Common myeloid progenitor, CD34-positive (primary cell): ENCODE measurements at regions not wholly inside any gene's neighbourhood (a gene's known extent, or its start where the extent isn't known, plus 50 kb on each side); places are given as distances from the start of the nearest gene placed in this dataset.

Source experiments
- CTCF ChIA-PET: fragments of 350-600 bp; sonication (Branson Sonifier 250); formaldehyde crosslinking; loops from one replicate; lab custom pipeline; 2021; ENCODE audit warnings: antibody characterized with exemption; lab: Charles Lee
- POLR2A ChIA-PET: fragments of 350-600 bp; sonication (Branson Sonifier 250); formaldehyde crosslinking; loops from one replicate; lab custom pipeline; 2021; ENCODE audit warnings: antibody characterized with exemption; lab: Charles Lee
- DNase-seq, 3 donors: peaks; one replicate each; pipeline versions ENCODE4 v3.0.0 to v3.0.0-alpha.2; 2013
- H3K27ac ChIP-seq, 2 experiments: 1 replicate in 1 of 2; 2 replicates in 1 of 2; pipeline ENCODE4 v1.7.0; 2013; ENCODE audit warnings: inconsistent platforms in 2 of 2, low read length in 2 of 2, mild to moderate bottlenecking in 2 of 2, low read depth in 1 of 2, moderate library complexity in 1 of 2; ENCODE audit not compliant: severe bottlenecking in 2 of 2, insufficient read depth in 1 of 2, poor library complexity in 1 of 2
- H3K27me3 ChIP-seq, 5 experiments: replicated peaks in 2 of 5; 1 replicate in 3 of 5; 2 replicates in 2 of 5; pipeline versions ENCODE4 v1.6.1 to v1.7.0; 2013; ENCODE audit warnings: low read length in 4 of 5, mild to moderate bottlenecking in 2 of 5, moderate library complexity in 2 of 5, inconsistent platforms in 1 of 5; ENCODE audit not compliant: insufficient read depth in 5 of 5, control insufficient read depth in 4 of 5
- H3K36me3 ChIP-seq, 4 experiments: 1 replicate in 2 of 4; 2 replicates in 2 of 4; pipeline versions ENCODE4 v1.6.1 to v1.7.0; 2013; ENCODE audit warnings: low read length in 3 of 4, control low read depth in 1 of 4, mild to moderate bottlenecking in 1 of 4; ENCODE audit not compliant: control insufficient read depth in 4 of 4, insufficient read depth in 4 of 4
- H3K4me1 ChIP-seq, 4 experiments: 1 replicate in 3 of 4; 2 replicates in 1 of 4; pipeline versions ENCODE4 v1.6.1 to v1.7.1; 2013; ENCODE audit warnings: low read length in 3 of 4, mild to moderate bottlenecking in 3 of 4, control low read depth in 1 of 4, inconsistent platforms in 1 of 4, moderate library complexity in 1 of 4; ENCODE audit not compliant: control insufficient read depth in 4 of 4, insufficient read depth in 4 of 4; ENCODE audit errors: control extremely low read depth in 1 of 4
- H3K4me3 ChIP-seq, 7 experiments: 1 replicate in 4 of 7; 2 replicates in 3 of 7; pipeline versions ENCODE4 v1.5.1 to v1.7.0; 2013; ENCODE audit warnings: mild to moderate bottlenecking in 7 of 7, low read length in 6 of 7, moderate library complexity in 6 of 7, inconsistent platforms in 2 of 7, low read depth in 2 of 7, control low read depth in 1 of 7; ENCODE audit not compliant: insufficient read depth in 4 of 7, control insufficient read depth in 1 of 7; ENCODE audit errors: extremely low read depth in 1 of 7
- H3K9me3 ChIP-seq, 5 experiments: 1 replicate in 4 of 5; 2 replicates in 1 of 5; pipeline versions ENCODE4 v1.6.1 to v1.7.1; 2013; ENCODE audit warnings: low read length in 4 of 5, mild to moderate bottlenecking in 2 of 5, inconsistent platforms in 1 of 5, low read depth in 1 of 5, moderate library complexity in 1 of 5; ENCODE audit not compliant: control insufficient read depth in 4 of 5, insufficient read depth in 2 of 5; ENCODE audit errors: control extremely low read depth in 1 of 5
- WGBS: methylation state at CpG from one replicate; pipeline ENCODE4 v1.1.5; 2013; ENCODE audit not compliant: insufficient coverage; 5-methylcytosine and 5-hydroxymethylcytosine counted together

DNA sequence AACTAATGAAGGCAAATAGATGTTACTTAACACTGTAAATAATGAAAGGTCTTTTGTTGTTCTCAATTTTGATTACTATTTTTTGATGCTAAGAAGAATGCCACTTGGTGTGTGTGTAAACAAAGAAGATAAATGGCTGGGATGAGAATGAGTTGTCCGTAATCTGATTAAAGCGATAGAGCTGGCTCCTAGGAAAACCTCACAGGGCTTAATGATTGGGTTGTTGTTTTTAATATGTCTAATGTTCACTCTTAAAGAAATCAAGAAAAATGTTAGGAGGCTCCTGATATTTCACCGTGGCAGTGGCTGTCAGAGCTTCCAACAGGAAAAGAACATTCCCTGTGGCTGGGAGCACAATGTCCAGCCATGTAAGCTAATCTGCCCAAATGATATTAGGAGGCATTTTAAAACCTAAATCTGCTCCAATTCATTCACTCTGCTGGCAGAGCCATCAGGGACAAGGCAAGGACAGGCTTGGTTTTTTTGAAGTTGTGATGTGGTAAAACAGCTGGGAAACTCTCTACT lies 243.9 kb downstream of the SNX10 start:
- POLR2A ChIA-PET, result interaction anchor here (0.6 to 2.0 kb wide), 2 partner anchors 11 to 14 kb away, joined by 3 to 9 read pairs; no protein-coding TSS in a partner anchor
- Histone ChIP-seq H3K27me3 (no peaks in the 10 kb centered on the region), H3K4me1 (peaks cover 3 to 77% (median 61%) of the 10 kb centered on the region in 4 experiments), H3K9me3 (no peaks in the 10 kb centered on the region), H3K27ac (no peak overlapping the region), H3K36me3 (peaks cover 0 to 10% (median 0%) of the 10 kb centered on the region in 4 experiments), H3K4me3 (peak overlapping the region in 1 of 7 experiments; percentile 74)
- no peak for DNase-seq
- CTCF ChIA-PET, result interaction anchor here (0.7 to 2.2 kb wide), 9 partner anchors 9 to 166 kb away, joined by 3 to 10 read pairs (median 4); no protein-coding TSS in a partner anchor
- WGBS, result 100% methylated on average over 3 of the region's 3 CpGs

DNA sequence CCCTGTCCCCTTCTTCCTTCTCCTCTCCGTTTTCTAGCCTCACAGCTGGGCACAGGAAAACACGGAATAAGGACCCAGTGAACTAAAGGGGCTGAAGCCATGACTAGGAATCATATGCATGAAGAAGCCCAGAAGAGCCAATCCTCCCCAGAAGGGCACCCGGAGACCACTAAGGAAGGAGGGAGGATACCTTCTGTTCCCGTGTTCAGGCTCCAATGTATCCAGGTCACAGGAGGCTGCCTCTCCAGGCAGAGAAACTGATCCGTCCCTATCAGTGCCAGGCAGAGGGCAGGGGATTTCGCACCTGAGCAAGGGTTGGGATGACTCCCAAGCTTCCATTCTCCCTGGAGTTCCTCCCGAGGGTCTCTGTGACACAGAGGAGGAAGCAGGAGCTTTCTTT lies 246.6 kb downstream of the SNX10 start:
- DNase-seq, result no peak
- 81% methylated on average over 5 of the region's 7 CpGs for WGBS
- peaks cover 3 to 78% (median 54%) of the 10 kb centered on the region in 4 experiments for H3K4me1 ChIP-seq
- CTCF ChIA-PET, result interaction anchor here (1.0 kb wide), 1 partner anchor 8 kb away, joined by 6 read pairs; no protein-coding TSS in a partner anchor
- peak overlapping the region; percentile 33 to 34 for H3K27ac ChIP-seq
- H3K27me3 ChIP-seq, result no peaks in the 10 kb centered on the region
- no peaks in the 10 kb centered on the region for H3K9me3 ChIP-seq
- POLR2A ChIA-PET, result interaction anchor here (1.4 kb wide), 1 partner anchor 16 kb away, joined by 4 read pairs; no protein-coding TSS in a partner anchor
- H3K4me3 ChIP-seq, result peak overlapping the region in 5 of 7 experiments; percentile 5 to 74 (median 28)
- H3K36me3 ChIP-seq, result peaks cover 0 to 10% (median 0%) of the 10 kb centered on the region in 4 experiments

DNA sequence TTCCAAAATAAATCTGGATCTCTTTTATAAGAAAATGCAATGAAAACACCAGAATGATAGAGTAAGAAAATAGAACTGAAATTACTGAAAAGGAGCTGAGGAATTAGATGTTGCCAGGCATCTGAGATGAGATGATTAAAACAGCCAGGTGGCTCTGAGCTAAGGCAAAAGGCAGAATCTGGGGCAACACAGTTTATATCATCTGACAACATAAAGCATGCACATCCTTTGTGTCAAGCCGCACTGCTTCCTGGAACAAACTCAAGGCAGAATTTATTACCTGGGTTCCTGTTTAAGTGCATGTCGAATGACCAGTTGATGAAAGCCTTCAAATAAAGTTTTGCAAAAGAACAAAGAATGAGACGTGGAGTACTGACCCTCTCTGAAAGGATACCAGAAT lies 247.0 kb downstream of the SNX10 start:
- CTCF ChIA-PET, result interaction anchor here (1.0 kb wide), 1 partner anchor 9 kb away, joined by 6 read pairs; no protein-coding TSS in a partner anchor
- WGBS, result 0% methylated on average over 2 of the region's 3 CpGs
- Histone ChIP-seq H3K36me3 (peaks cover 0 to 10% (median 0%) of the 10 kb centered on the region in 4 experiments), H3K9me3 (no peaks in the 10 kb centered on the region), H3K27me3 (no peaks in the 10 kb centered on the region), H3K4me1 (peaks cover 3 to 78% (median 55%) of the 10 kb centered on the region in 4 experiments), H3K27ac (peak overlapping the region; percentile 33 to 34), H3K4me3 (peak overlapping the region in 5 of 7 experiments; percentile 5 to 74 (median 28))
- DNase-seq, result peak; percentile 46 to 89 (median 76)
- POLR2A ChIA-PET, result interaction anchor here (1.4 kb wide), 1 partner anchor 16 kb away, joined by 4 read pairs; no protein-coding TSS in a partner anchor

DNA sequence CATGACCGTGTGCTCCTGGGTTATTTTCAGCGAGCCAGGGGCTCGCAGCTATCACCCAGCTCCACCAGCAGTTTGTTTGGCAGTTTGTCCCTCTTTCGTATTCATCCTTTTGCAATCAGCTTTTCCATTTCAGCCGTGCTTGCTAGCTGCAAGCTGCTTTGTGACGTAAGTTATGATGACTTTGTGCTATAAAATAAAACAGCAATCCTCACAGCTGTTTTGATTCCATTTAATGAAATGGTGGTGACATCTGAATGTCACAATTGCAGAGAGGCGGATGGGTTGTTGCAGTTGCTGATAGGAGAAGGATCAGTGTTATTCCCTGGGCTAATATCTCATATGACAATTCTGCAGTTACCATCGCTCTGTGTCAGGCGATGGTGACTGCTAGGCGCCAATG lies 251.7 kb downstream of the SNX10 start:
- DNase-seq, result no peak
- no peak overlapping the region for H3K4me3 ChIP-seq
- CTCF ChIA-PET, result interaction anchor here (1.2 to 1.6 kb wide), 2 partner anchors 19 to 116 kb away, joined by 3 to 4 read pairs; no protein-coding TSS in a partner anchor
- peaks cover 7 to 70% (median 37%) of the 10 kb centered on the region in 4 experiments for H3K4me1 ChIP-seq
- H3K36me3 ChIP-seq, result no peaks in the 10 kb centered on the region
- H3K27me3 ChIP-seq, result no peaks in the 10 kb centered on the region
- POLR2A ChIA-PET, result no interaction called here
- H3K9me3 ChIP-seq, result peaks cover 0 to 3% (median 0%) of the 10 kb centered on the region in 5 experiments
- no peak overlapping the region for H3K27ac ChIP-seq
- WGBS, result 74% methylated on average over 6 of the region's 10 CpGs

DNA sequence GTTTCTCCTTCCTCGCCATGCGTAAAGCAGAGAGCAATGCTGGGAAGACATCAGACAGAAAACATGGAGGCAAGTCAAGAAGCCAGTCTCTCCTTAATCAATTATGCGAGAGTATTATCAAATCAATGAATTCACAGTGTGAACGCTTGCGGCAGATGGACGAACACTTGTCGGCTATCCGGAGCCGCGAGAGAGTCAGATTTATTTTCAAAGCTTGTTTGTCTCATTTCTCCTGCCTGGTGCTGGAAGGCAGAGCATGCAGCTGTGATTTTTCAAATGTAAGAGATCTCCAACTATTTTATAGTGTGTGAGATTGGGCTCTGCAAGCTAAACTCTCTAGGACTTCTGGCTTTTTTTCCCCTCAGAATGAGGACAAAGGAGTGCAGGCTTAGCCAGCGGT lies 252.3 kb downstream of the SNX10 start:
- no peaks in the 10 kb centered on the region for H3K36me3 ChIP-seq
- H3K4me3 ChIP-seq, result no peak overlapping the region
- CTCF ChIA-PET, result interaction anchor here (1.0 to 1.2 kb wide), 2 partner anchors 8 to 160 kb away, joined by 3 to 4 read pairs; no protein-coding TSS in a partner anchor
- no peaks in the 10 kb centered on the region for H3K27me3 ChIP-seq
- H3K4me1 ChIP-seq, result peaks cover 12 to 72% (median 37%) of the 10 kb centered on the region in 4 experiments
- peaks cover 0 to 3% (median 0%) of the 10 kb centered on the region in 5 experiments for H3K9me3 ChIP-seq
- POLR2A ChIA-PET, result no interaction called here
- WGBS, result 97% methylated on average over 10 of the region's 11 CpGs
- no peak for DNase-seq
- H3K27ac ChIP-seq, result no peak overlapping the region

DNA sequence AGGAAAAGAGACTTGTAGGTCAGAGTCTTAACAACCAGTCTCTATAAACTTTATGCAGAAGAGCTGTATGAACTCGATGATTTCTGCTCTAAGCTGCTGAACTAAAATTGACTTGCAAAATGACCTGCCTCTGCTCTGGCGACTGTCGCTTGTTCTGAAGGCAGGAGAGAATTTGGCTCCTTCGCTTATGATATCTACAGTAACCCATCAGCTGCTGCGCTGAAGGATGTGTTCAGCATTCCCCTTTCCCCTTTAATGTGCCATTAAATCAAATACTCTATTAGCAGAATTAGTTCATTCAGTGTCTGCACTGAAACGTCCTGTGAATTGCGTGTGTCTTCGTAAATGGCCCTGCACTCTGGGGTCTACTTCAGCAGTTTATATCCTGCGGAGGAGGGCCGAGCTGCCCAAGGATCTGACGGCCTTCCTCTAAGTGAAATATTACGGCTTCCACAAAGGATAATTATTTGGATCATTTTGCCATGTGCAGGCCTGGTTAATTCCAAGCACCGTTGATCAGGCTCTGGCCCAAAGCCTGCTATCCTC lies 254.9 kb downstream of the SNX10 start:
- Histone ChIP-seq H3K4me1 (peaks cover 13 to 78% (median 54%) of the 10 kb centered on the region in 4 experiments), H3K36me3 (no peaks in the 10 kb centered on the region), H3K9me3 (peaks cover 0 to 3% (median 0%) of the 10 kb centered on the region in 5 experiments), H3K27ac (no peak overlapping the region), H3K27me3 (no peaks in the 10 kb centered on the region), H3K4me3 (no peak overlapping the region)
- ChIA-PET CTCF (interaction anchor here (0.7 to 2.0 kb wide), 5 partner anchors 10 to 161 kb away, joined by 3 to 7 read pairs (median 3); no protein-coding TSS in a partner anchor), POLR2A (no interaction called here)
- 90% methylated on average over 13 of the region's 13 CpGs for WGBS
- no peak for DNase-seq
